ENCODE measurements at regions not wholly inside any gene's neighbourhood (a gene's known extent, or its start where the extent isn't known, plus 50 kb on each side); places are given as distances from the start of the nearest gene placed in this dataset.

DNA sequence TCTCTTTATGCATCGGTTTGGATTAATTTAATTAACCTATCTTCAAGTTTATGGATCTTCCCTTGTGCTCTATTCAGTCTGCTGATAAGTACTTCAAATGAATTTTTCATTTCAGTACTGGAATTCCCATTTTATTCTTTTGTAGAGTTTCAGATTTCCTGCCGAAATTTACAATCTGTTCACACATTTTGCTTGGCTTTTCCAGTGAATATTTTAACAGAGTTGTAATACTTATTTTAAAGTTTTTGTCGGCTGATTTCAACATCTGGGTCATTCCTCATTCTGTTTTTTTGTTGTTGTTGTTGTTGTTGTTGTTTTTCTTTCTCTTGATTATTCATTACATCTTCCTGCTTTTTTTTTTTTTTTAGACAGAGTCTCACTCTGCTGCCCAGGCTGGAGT, 89.9 kb upstream of the KCNMA1 start:
- TF ChIP-seq, protein P1, sequence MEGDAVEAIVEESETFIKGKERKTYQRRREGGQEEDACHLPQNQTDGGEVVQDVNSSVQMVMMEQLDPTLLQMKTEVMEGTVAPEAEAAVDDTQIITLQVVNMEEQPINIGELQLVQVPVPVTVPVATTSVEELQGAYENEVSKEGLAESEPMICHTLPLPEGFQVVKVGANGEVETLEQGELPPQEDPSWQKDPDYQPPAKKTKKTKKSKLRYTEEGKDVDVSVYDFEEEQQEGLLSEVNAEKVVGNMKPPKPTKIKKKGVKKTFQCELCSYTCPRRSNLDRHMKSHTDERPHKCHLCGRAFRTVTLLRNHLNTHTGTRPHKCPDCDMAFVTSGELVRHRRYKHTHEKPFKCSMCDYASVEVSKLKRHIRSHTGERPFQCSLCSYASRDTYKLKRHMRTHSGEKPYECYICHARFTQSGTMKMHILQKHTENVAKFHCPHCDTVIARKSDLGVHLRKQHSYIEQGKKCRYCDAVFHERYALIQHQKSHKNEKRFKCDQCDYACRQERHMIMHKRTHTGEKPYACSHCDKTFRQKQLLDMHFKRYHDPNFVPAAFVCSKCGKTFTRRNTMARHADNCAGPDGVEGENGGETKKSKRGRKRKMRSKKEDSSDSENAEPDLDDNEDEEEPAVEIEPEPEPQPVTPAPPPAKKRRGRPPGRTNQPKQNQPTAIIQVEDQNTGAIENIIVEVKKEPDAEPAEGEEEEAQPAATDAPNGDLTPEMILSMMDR (IDR thresholded peaks at IDR 0.05) = no peak
- TF ChIP-seq EZH2 (IDR thresholded peaks at IDR 0.05; ENCODE audit: borderline replicate concordance, insufficient read depth, low read depth, low read length, poor library complexity, severe bottlenecking) = no peak
